ENCODE measurements at regions not wholly inside any gene's neighbourhood (a gene's known extent, or its start where the extent isn't known, plus 50 kb on each side); places are given as distances from the start of the nearest gene placed in this dataset.
"Not testable (repeated sequence)": the region's sequence is repeated elsewhere in the genome, so short reads cannot be mapped to it uniquely, and the experiment has no call there.

DNA sequence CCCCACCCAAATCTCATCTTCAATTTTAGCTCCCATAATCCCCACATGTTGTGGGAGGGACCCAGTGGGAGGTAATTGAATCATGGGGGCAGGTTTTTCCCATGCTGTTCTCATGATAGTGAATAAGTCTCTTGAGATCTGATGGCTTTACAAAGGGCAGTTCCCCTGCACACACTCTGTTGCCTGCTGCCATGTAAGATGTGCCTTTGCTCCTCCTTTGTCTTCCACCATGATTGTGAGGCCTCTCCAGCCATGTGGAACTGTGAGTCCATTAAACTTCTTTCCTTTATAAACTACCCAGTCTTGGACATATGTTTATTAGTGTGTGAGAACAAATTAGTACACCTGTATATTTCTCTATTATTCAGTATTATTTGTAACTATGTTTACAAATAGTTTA is 1283.3 kb upstream of the MIR17HG start:
- TF ChIP-seq POLR2A, POLR2AphosphoS5, CTCF (IDR thresholded peaks at IDR 0.05): not testable (repeated sequence)

All from sigmoid colon (tissue), 4 donors.